WTC11 (cell line): ENCODE measurements at regions not wholly inside any gene's neighbourhood (a gene's known extent, or its start where the extent isn't known, plus 50 kb on each side); places are given as distances from the start of the nearest gene placed in this dataset.

ENCODE experiments used
- ATF1 ChIP-seq: sonication (generic); formaldehyde crosslinking; IDR thresholded peaks from 2 replicates; pipeline ENCODE4 v1.8.1; 2023; ENCODE audit warnings: mild to moderate bottlenecking, moderate library complexity, missing genetic modification reagents
- CREM ChIP-seq: sonication (generic); formaldehyde crosslinking; IDR thresholded peaks from 2 replicates; pipeline ENCODE4 v1.8.1; 2022; ENCODE audit warnings: mild to moderate bottlenecking, missing genetic modification reagents, moderate library complexity
- CTCF ChIP-seq: fragments of 200-600 bp; IDR thresholded peaks from 2 replicates; pipeline ENCODE4 v1.8.0; 2022; ENCODE audit warnings: antibody characterized with exemption
- ELF4 ChIP-seq: sonication (generic); formaldehyde crosslinking; IDR thresholded peaks from 2 replicates; pipeline ENCODE4 v1.8.1; 2022; ENCODE audit warnings: low read depth, mild to moderate bottlenecking, moderate library complexity, missing genetic modification reagents
- FOXK1 ChIP-seq: sonication (generic); formaldehyde crosslinking; IDR thresholded peaks from 2 replicates; pipeline ENCODE4 v1.8.0; 2022; ENCODE audit warnings: mild to moderate bottlenecking, moderate library complexity, missing genetic modification reagents
- FOXP1 ChIP-seq: sonication (generic); formaldehyde crosslinking; IDR thresholded peaks from 2 replicates; pipeline ENCODE4 v1.8.0; 2022; ENCODE audit warnings: missing genetic modification reagents, mild to moderate bottlenecking, moderate library complexity, borderline replicate concordance
- GTF2I ChIP-seq: fragments of 250-450 bp; sonication (Bioruptor Pico); conservative IDR thresholded peaks from 2 replicates; pipeline ENCODE4 v1.4.0; 2021; ENCODE audit warnings: mild to moderate bottlenecking
- IRF2 ChIP-seq: sonication (generic); formaldehyde crosslinking; IDR thresholded peaks from 2 replicates; pipeline ENCODE4 v1.8.0; 2022; ENCODE audit warnings: low read depth, missing genetic modification reagents, borderline replicate concordance
- JUN ChIP-seq: sonication (generic); formaldehyde crosslinking; IDR thresholded peaks from 2 replicates; pipeline ENCODE4 v1.8.0; 2023; ENCODE audit warnings: mild to moderate bottlenecking, missing genetic modification reagents
- NR2C2 ChIP-seq: sonication (generic); formaldehyde crosslinking; IDR thresholded peaks from 2 replicates; pipeline ENCODE4 v1.8.0; 2022; ENCODE audit warnings: mild to moderate bottlenecking, missing genetic modification reagents
- ZNF121 ChIP-seq: sonication (generic); formaldehyde crosslinking; IDR thresholded peaks from 2 replicates; pipeline ENCODE4 v1.8.0; 2023; ENCODE audit warnings: missing genetic modification reagents
- ZNF219 ChIP-seq: sonication (generic); formaldehyde crosslinking; IDR thresholded peaks from 2 replicates; pipeline ENCODE4 v1.8.0; 2023; ENCODE audit warnings: missing genetic modification reagents, mild to moderate bottlenecking, borderline replicate concordance
- ZSCAN18 ChIP-seq: fragments of 250-450 bp; sonication (Bioruptor Pico); IDR thresholded peaks from 2 replicates; pipeline ENCODE4 v2.1.2; 2022; ENCODE audit warnings: mild to moderate bottlenecking, moderate library complexity

- TF ChIP-seq CTCF, result no peak
- no peak for TF ChIP-seq GTF2I (CRISPR knock-in tag)
- TF ChIP-seq ELF4 (CRISPR knock-in tag), result no peak
- TF ChIP-seq ZSCAN18 (CRISPR knock-in tag), result no peak
- no peak for TF ChIP-seq JUN (CRISPR knock-in tag)
- TF ChIP-seq ZNF219, result no peak
- no peak for TF ChIP-seq FOXK1 (CRISPR knock-in tag)
- no peak for TF ChIP-seq FOXP1
- no peak for TF ChIP-seq CREM (CRISPR knock-in tag)
- no peak for TF ChIP-seq ZNF121 (CRISPR knock-in tag)
- TF ChIP-seq ATF1, result no peak
- no peak for TF ChIP-seq NR2C2 (CRISPR knock-in tag)
- TF ChIP-seq IRF2 (CRISPR knock-in tag), result no peak
Observed at GRCh38 chr7:114786455-114786854, 135.4 kb upstream of the MDFIC start.
